ENCODE measurements at regions not wholly inside any gene's neighbourhood (a gene's known extent, or its start where the extent isn't known, plus 50 kb on each side); places are given as distances from the start of the nearest gene placed in this dataset.

DNA sequence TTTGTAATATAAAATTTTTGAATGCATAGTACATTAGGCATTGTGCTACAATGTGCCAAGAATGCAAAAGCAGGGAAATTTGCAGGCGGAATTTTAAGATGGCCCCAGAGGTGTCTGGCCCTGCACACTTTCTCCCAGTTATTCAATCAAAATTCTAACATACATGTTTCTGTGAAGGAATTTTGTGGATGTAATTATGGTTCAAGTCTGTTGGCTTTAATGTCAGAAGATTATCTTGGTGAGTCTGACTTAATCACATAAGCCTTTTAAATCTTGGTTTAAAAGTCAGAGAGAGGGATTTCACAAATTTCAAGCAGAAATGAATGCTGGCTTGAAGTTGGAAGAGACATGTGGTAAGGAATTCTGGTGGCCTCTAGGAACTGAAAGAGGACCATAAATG, 423.4 kb upstream of the CCDC179 start:
- ATAC-seq, result no peak
- TF ChIP-seq ZC3H10 (CRISPR knock-in tag; IDR thresholded peaks at IDR 0.05) (no peak), ZFP3 (CRISPR knock-in tag; IDR thresholded peaks at IDR 0.05) (no peak), GLIS3 (CRISPR knock-in tag; IDR thresholded peaks at IDR 0.05) (no peak), ZFP30 (CRISPR knock-in tag; IDR thresholded peaks at IDR 0.05) (no peak)
- TF ChIP-seq, protein P1, sequence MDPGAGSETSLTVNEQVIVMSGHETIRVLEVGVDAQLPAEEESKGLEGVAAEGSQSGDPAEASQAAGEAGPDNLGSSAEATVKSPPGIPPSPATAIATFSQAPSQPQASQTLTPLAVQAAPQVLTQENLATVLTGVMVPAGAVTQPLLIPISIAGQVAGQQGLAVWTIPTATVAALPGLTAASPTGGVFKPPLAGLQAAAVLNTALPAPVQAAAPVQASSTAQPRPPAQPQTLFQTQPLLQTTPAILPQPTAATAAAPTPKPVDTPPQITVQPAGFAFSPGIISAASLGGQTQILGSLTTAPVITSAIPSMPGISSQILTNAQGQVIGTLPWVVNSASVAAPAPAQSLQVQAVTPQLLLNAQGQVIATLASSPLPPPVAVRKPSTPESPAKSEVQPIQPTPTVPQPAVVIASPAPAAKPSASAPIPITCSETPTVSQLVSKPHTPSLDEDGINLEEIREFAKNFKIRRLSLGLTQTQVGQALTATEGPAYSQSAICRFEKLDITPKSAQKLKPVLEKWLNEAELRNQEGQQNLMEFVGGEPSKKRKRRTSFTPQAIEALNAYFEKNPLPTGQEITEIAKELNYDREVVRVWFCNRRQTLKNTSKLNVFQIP (CRISPR knock-in tag; IDR thresholded peaks at IDR 0.05; ENCODE audit: borderline replicate concordance, low read depth), result no peak

DNA sequence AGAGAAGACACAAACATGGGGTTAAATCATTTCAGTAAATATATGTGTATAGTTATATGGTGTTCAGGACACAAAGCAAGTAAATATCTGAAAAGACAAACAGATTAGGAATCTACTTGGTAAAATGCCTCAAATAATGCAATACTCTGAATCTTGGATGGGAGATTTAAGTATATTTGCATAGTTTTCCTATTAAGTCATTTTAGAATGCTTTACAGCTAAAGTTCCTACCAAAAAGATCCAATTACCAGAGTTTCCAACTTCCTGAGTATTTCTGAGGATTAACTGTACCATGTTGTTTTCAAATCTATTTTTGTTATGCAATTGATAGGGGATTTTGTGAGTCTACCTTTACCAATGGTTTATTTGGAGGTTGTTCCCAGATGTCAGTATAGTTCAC, 424.4 kb upstream of the CCDC179 start:
- no peak for ATAC-seq

DNA sequence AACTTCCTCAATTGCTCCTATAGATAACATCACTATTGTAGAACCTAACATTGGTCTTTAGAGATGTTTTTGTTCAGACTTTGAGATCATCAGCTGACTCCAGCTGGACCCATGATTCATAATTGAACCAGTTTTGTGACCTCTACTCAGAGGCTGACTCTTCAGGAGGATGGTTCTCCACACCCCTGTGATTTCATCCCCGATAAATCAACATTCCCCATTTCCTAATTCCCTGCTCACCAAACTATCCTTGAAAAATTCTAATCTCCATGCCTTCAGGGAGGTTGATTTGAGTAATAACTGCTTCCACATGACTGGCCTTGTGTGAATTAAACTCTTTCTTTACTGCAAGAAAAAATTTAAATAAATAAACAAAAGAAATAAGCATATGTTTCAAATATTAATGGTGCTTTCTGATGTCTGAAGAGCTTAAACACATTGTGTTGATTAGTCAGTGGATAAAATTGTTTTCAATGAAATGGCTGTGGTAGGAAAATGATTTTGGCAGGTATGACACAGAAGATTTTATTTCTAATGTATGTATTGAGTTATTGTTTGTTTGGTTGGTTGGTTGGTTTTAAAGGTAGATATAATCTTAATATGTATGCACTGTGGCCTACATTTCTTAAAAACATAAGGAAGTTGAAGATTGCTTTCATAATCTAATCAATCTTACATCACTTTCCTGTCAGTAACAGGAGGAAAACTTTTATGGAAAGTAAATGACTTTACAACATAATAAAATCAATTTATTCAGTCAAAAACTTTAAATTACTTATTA, 427.9 kb upstream of the CCDC179 start:
- no peak for ATAC-seq
- no peak for TF ChIP-seq GLIS3 (CRISPR knock-in tag; IDR thresholded peaks at IDR 0.05)
- no peak for TF ChIP-seq ZNF565 (CRISPR knock-in tag; conservative IDR thresholded peaks at IDR 0.05; ENCODE audit: low read depth)
- no peak for TF ChIP-seq ZFP30 (CRISPR knock-in tag; IDR thresholded peaks at IDR 0.05)
- TF ChIP-seq OSR1 (CRISPR knock-in tag; IDR thresholded peaks at IDR 0.05), result no peak
- TF ChIP-seq, protein P2, sequence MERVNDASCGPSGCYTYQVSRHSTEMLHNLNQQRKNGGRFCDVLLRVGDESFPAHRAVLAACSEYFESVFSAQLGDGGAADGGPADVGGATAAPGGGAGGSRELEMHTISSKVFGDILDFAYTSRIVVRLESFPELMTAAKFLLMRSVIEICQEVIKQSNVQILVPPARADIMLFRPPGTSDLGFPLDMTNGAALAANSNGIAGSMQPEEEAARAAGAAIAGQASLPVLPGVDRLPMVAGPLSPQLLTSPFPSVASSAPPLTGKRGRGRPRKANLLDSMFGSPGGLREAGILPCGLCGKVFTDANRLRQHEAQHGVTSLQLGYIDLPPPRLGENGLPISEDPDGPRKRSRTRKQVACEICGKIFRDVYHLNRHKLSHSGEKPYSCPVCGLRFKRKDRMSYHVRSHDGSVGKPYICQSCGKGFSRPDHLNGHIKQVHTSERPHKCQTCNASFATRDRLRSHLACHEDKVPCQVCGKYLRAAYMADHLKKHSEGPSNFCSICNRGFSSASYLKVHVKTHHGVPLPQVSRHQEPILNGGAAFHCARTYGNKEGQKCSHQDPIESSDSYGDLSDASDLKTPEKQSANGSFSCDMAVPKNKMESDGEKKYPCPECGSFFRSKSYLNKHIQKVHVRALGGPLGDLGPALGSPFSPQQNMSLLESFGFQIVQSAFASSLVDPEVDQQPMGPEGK (CRISPR knock-in tag; IDR thresholded peaks at IDR 0.05; ENCODE audit: borderline replicate concordance), result no peak
- no peak for TF ChIP-seq CSDC2 (CRISPR knock-in tag; IDR thresholded peaks at IDR 0.05)
- no peak for TF ChIP-seq ZFP3 (CRISPR knock-in tag; IDR thresholded peaks at IDR 0.05)
- no peak for TF ChIP-seq TCF4 (CRISPR knock-in tag; IDR thresholded peaks at IDR 0.05; ENCODE audit: borderline replicate concordance)
- no peak for TF ChIP-seq TOX (CRISPR knock-in tag; IDR thresholded peaks at IDR 0.05; ENCODE audit: borderline replicate concordance)
- TF ChIP-seq, protein P1 (CRISPR knock-in tag; IDR thresholded peaks at IDR 0.05; ENCODE audit: borderline replicate concordance, low read depth), result no peak
- TF ChIP-seq ISL1 (CRISPR knock-in tag; IDR thresholded peaks at IDR 0.05), result no peak

More for the DNA sequence above, 424.4 kb upstream of the CCDC179 start:
- TF ChIP-seq ZFP3 (CRISPR knock-in tag; IDR thresholded peaks at IDR 0.05) (no peak), ZNF70 (CRISPR knock-in tag; IDR thresholded peaks at IDR 0.05) (no peak), ZFP30 (CRISPR knock-in tag; IDR thresholded peaks at IDR 0.05) (no peak), BACH2 (CRISPR knock-in tag; IDR thresholded peaks at IDR 0.05; ENCODE audit: borderline replicate concordance) (no peak), ZNF565 (CRISPR knock-in tag; conservative IDR thresholded peaks at IDR 0.05; ENCODE audit: low read depth) (no peak), CSDC2 (CRISPR knock-in tag; IDR thresholded peaks at IDR 0.05) (no peak), ZC3H10 (CRISPR knock-in tag; IDR thresholded peaks at IDR 0.05) (no peak), RARB (CRISPR knock-in tag; IDR thresholded peaks at IDR 0.05) (no peak), PPARA (CRISPR knock-in tag; IDR thresholded peaks at IDR 0.05; ENCODE audit: borderline replicate concordance) (no peak), ISL1 (CRISPR knock-in tag; IDR thresholded peaks at IDR 0.05) (no peak), ESRRG (CRISPR knock-in tag; IDR thresholded peaks at IDR 0.05) (no peak)
- TF ChIP-seq, protein P2 (CRISPR knock-in tag; IDR thresholded peaks at IDR 0.05; ENCODE audit: borderline replicate concordance), result no peak
- TF ChIP-seq, protein P3, sequence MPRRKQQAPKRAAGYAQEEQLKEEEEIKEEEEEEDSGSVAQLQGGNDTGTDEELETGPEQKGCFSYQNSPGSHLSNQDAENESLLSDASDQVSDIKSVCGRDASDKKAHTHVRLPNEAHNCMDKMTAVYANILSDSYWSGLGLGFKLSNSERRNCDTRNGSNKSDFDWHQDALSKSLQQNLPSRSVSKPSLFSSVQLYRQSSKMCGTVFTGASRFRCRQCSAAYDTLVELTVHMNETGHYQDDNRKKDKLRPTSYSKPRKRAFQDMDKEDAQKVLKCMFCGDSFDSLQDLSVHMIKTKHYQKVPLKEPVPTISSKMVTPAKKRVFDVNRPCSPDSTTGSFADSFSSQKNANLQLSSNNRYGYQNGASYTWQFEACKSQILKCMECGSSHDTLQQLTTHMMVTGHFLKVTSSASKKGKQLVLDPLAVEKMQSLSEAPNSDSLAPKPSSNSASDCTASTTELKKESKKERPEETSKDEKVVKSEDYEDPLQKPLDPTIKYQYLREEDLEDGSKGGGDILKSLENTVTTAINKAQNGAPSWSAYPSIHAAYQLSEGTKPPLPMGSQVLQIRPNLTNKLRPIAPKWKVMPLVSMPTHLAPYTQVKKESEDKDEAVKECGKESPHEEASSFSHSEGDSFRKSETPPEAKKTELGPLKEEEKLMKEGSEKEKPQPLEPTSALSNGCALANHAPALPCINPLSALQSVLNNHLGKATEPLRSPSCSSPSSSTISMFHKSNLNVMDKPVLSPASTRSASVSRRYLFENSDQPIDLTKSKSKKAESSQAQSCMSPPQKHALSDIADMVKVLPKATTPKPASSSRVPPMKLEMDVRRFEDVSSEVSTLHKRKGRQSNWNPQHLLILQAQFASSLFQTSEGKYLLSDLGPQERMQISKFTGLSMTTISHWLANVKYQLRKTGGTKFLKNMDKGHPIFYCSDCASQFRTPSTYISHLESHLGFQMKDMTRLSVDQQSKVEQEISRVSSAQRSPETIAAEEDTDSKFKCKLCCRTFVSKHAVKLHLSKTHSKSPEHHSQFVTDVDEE (CRISPR knock-in tag; IDR thresholded peaks at IDR 0.05), result no peak
- TF ChIP-seq, protein P1 (CRISPR knock-in tag; IDR thresholded peaks at IDR 0.05; ENCODE audit: borderline replicate concordance, low read depth), result no peak
